B cell (primary cell): ENCODE measurements at regions not wholly inside any gene's neighbourhood (a gene's known extent, or its start where the extent isn't known, plus 50 kb on each side); places are given as distances from the start of the nearest gene placed in this dataset.

Experiments used
- EZH2 ChIP-seq: IDR thresholded peaks from 2 replicates; pipeline ENCODE4 v1.6.1; 2012; ENCODE audit warnings: borderline replicate concordance, low read depth, mild to moderate bottlenecking, moderate library complexity, low read length; ENCODE audit not compliant: insufficient read depth, poor library complexity, severe bottlenecking
- TF ChIP-seq, protein P1 (sequence below): fragments of 200-600 bp; IDR thresholded peaks from one replicate; pipeline ENCODE4 v1.8.0; 2022; ENCODE audit warnings: antibody characterized with exemption, mild to moderate bottlenecking

GRCh38 chr20:30487947-30488926 is 769.2 kb upstream of the DEFB115 start:
- TF ChIP-seq, protein P1, sequence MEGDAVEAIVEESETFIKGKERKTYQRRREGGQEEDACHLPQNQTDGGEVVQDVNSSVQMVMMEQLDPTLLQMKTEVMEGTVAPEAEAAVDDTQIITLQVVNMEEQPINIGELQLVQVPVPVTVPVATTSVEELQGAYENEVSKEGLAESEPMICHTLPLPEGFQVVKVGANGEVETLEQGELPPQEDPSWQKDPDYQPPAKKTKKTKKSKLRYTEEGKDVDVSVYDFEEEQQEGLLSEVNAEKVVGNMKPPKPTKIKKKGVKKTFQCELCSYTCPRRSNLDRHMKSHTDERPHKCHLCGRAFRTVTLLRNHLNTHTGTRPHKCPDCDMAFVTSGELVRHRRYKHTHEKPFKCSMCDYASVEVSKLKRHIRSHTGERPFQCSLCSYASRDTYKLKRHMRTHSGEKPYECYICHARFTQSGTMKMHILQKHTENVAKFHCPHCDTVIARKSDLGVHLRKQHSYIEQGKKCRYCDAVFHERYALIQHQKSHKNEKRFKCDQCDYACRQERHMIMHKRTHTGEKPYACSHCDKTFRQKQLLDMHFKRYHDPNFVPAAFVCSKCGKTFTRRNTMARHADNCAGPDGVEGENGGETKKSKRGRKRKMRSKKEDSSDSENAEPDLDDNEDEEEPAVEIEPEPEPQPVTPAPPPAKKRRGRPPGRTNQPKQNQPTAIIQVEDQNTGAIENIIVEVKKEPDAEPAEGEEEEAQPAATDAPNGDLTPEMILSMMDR = no peak
- no peak for TF ChIP-seq EZH2
